Hepatocyte (in vitro differentiated cells): ENCODE measurements at regions not wholly inside any gene's neighbourhood (a gene's known extent, or its start where the extent isn't known, plus 50 kb on each side); places are given as distances from the start of the nearest gene placed in this dataset.

Experiments used
- DNase-seq: peaks from one replicate; pipeline ENCODE4 v3.0.0-alpha.2; 2016; ENCODE audit warnings: low spot score
- H2AFZ ChIP-seq: fragments of 200-600 bp; sonication (generic); 2 replicates; pipeline ENCODE4 v1.6.0; 2016; ENCODE audit warnings: antibody characterized with exemption, mild to moderate bottlenecking
- H3K27ac ChIP-seq: fragments of 200-600 bp; sonication (generic); 2 replicates; pipeline ENCODE4 v1.5.1; 2016; ENCODE audit warnings: mild to moderate bottlenecking
- H3K27me3 ChIP-seq: fragments of 200-600 bp; sonication (generic); 2 replicates; pipeline ENCODE4 v1.6.1; 2016
- H3K36me3 ChIP-seq: fragments of 200-600 bp; sonication (generic); replicated peaks from 2 replicates; pipeline ENCODE4 v1.5.1; 2016; ENCODE audit warnings: low read depth; ENCODE audit not compliant: insufficient read depth
- H3K4me1 ChIP-seq: fragments of 200-600 bp; sonication (generic); 2 replicates; pipeline ENCODE4 v1.5.1; 2016; ENCODE audit warnings: mild to moderate bottlenecking, moderate library complexity; ENCODE audit not compliant: insufficient read depth
- H3K4me2 ChIP-seq: fragments of 200-600 bp; sonication (generic); 2 replicates; pipeline ENCODE4 v1.6.0; 2016
- H3K4me3 ChIP-seq: fragments of 200-600 bp; sonication (generic); 2 replicates; pipeline ENCODE4 v1.5.1; 2016; ENCODE audit warnings: mild to moderate bottlenecking
- H3K79me2 ChIP-seq: fragments of 200-600 bp; sonication (generic); 2 replicates; pipeline ENCODE4 v1.6.0; 2017; ENCODE audit warnings: mild to moderate bottlenecking
- H3K9me2 ChIP-seq: fragments of 200-600 bp; sonication (generic); replicated peaks from 2 replicates; pipeline ENCODE4 v1.6.0; 2017; ENCODE audit warnings: mild to moderate bottlenecking; ENCODE audit not compliant: insufficient read depth
- H3K9me3 ChIP-seq: fragments of 200-600 bp; sonication (generic); 2 replicates; pipeline ENCODE4 v1.5.1; 2016; ENCODE audit warnings: low read depth, mild to moderate bottlenecking
- H4K20me1 ChIP-seq: fragments of 200-600 bp; sonication (generic); 2 replicates; pipeline ENCODE4 v1.6.0; 2016; ENCODE audit warnings: mild to moderate bottlenecking; ENCODE audit not compliant: insufficient read depth, poor library complexity, severe bottlenecking
- EZH2 ChIP-seq: fragments of 200-600 bp; sonication (generic); IDR thresholded peaks from 2 replicates; pipeline ENCODE4 v1.6.1; 2016; ENCODE audit warnings: antibody characterized with exemption, mild to moderate bottlenecking, borderline replicate concordance
- EZH2phosphoT487 ChIP-seq: fragments of 200-600 bp; sonication (generic); IDR thresholded peaks from one replicate; pipeline ENCODE4 v1.6.1; 2018; ENCODE audit warnings: antibody characterized with exemption, mild to moderate bottlenecking, low read depth, moderate library complexity; ENCODE audit not compliant: unreplicated experiment, severe bottlenecking
- WGBS: methylation state at CpG from one replicate; pipeline ENCODE4 v1.1.6; 2016; ENCODE audit warnings: low lambda C conversion rate; ENCODE audit errors: missing lambda C conversion rate; 5-methylcytosine and 5-hydroxymethylcytosine counted together
- TF ChIP-seq, protein P1 (sequence below): fragments of 200-600 bp; sonication (generic); IDR thresholded peaks from 2 replicates; pipeline ENCODE4 v1.5.1; 2016; ENCODE audit warnings: antibody characterized with exemption, mild to moderate bottlenecking; ENCODE audit not compliant: poor library complexity

DNA sequence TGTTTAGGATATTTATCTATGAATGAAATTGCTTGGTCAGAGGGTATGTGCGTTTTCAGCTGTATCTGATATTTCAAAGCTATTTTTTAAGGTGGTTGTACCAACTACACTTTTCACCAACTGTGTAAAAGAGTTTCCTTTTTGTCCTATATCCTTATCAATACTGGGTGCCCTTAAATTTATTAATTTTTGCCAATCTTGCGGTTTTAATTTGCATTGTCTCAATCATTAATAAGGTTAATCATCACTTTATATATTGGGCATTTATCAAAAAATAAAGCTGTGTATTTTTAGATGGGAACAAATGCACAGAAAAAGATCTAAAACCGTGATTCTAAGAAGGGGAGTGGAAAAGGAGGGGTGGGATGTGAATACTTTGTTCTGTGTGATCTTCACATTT, 66.7 kb upstream of the SALL4 start:
- Histone ChIP-seq H3K9me3 (no peaks in the 10 kb centered on the region), H4K20me1 (no peaks in the 10 kb centered on the region), H3K9me2 (no peaks in the 10 kb centered on the region), H3K36me3 (no peaks in the 10 kb centered on the region), H3K27ac (no peak overlapping the region), H3K4me2 (no peak overlapping the region), H3K4me1 (no peaks in the 10 kb centered on the region), H3K4me3 (no peak overlapping the region), H3K79me2 (no peaks in the 10 kb centered on the region), H2AFZ (no peak overlapping the region), H3K27me3 (no peaks in the 10 kb centered on the region)
- TF ChIP-seq, protein P1, sequence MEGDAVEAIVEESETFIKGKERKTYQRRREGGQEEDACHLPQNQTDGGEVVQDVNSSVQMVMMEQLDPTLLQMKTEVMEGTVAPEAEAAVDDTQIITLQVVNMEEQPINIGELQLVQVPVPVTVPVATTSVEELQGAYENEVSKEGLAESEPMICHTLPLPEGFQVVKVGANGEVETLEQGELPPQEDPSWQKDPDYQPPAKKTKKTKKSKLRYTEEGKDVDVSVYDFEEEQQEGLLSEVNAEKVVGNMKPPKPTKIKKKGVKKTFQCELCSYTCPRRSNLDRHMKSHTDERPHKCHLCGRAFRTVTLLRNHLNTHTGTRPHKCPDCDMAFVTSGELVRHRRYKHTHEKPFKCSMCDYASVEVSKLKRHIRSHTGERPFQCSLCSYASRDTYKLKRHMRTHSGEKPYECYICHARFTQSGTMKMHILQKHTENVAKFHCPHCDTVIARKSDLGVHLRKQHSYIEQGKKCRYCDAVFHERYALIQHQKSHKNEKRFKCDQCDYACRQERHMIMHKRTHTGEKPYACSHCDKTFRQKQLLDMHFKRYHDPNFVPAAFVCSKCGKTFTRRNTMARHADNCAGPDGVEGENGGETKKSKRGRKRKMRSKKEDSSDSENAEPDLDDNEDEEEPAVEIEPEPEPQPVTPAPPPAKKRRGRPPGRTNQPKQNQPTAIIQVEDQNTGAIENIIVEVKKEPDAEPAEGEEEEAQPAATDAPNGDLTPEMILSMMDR = no peak
- TF ChIP-seq EZH2 (no peak), EZH2phosphoT487 (no peak)
- DNase-seq = no peak
- 86% methylated on average over 3 of the region's 3 CpGs for WGBS

DNA sequence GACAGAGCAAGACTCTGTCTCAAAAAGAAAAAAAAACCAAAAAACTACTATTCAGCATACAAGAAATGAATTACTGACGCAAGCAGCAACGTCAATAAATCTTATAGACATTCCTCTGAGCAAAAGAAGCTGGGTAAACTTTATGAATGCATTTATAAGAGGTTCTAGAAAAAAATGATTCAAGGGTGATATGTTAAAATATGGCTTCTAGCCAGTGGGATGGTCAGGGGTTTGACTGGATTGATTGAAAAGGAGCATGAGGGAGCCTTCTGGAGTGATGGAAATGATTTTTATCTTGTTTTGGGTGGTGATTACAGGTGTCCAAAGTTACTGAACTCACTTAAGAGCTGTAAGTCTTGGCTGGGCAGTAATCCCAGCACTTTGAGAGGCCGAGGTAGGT, 64.9 kb upstream of the SALL4 start:
- Histone ChIP-seq H3K9me3 (no peaks in the 10 kb centered on the region), H3K9me2 (no peaks in the 10 kb centered on the region)
- 84% methylated on average over 3 of the region's 3 CpGs for WGBS

DNA sequence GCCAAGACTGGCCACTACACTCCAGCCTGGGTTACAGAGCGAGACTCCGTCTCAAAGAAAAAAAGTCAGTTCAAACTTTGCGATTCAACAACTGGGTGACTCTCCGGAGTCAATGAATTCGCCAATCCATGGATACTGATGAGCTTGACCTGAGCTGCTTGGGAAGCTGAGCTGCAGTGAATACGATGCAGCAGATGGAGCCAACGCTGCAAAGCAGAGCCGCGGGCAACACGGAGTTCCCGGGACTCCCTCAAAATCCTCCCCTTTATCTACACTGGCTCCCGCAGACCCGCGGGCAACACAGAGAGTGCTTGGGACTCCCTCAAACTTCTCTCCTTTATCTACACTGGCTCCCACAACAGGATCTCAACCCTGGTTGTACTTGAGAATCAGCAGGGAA, 62.6 kb upstream of the SALL4 start:
- Histone ChIP-seq H3K9me3 (no peaks in the 10 kb centered on the region), H3K27me3 (no peaks in the 10 kb centered on the region), H3K36me3 (no peaks in the 10 kb centered on the region), H3K27ac (no peak overlapping the region), H3K4me3 (no peak overlapping the region), H3K4me1 (peaks cover 2% of the 10 kb centered on the region), H3K9me2 (no peaks in the 10 kb centered on the region), H3K79me2 (no peaks in the 10 kb centered on the region), H3K4me2 (no peak overlapping the region), H2AFZ (no peak overlapping the region), H4K20me1 (no peaks in the 10 kb centered on the region)
- no peak for DNase-seq
- WGBS = 97% methylated on average over 14 of the region's 14 CpGs
- TF ChIP-seq EZH2 (no peak), EZH2phosphoT487 (no peak)
- TF ChIP-seq, protein P1 = no peak

More for the DNA sequence above, 64.9 kb upstream of the SALL4 start:
- TF ChIP-seq EZH2 (no peak), EZH2phosphoT487 (no peak)
- TF ChIP-seq, protein P1 = no peak
- no peak overlapping the region for H3K27ac ChIP-seq
- no peak overlapping the region for H3K4me3 ChIP-seq
- no peaks in the 10 kb centered on the region for H3K36me3 ChIP-seq
- H2AFZ ChIP-seq = no peak overlapping the region
- H4K20me1 ChIP-seq = no peaks in the 10 kb centered on the region
- no peak for DNase-seq
- H3K27me3 ChIP-seq = no peaks in the 10 kb centered on the region
- no peak overlapping the region for H3K4me2 ChIP-seq
- H3K79me2 ChIP-seq = no peaks in the 10 kb centered on the region
- no peaks in the 10 kb centered on the region for H3K4me1 ChIP-seq

DNA sequence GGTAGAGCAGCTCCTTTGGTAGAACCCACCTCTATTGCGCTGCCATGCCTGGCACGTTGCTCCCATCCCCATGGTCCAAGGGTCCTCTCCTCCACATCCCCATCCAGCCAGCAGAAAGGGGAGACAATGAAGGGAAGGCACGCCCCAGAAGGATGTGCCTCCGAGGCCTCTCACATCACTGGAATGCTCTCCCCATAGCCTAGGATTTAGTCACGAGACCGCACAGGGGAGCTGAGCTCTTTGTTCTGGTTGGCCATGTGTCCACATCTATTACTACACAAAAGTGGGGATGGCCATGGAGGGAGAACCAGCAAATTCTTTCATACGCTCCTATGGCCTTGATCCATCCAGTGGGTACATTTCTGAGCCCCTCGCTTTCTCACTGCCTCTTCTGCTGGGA, 60.5 kb upstream of the SALL4 start:
- Histone ChIP-seq H3K79me2 (no peaks in the 10 kb centered on the region), H3K4me1 (peaks cover 7% of the 10 kb centered on the region), H3K9me3 (no peaks in the 10 kb centered on the region), H3K4me3 (no peak overlapping the region), H2AFZ (no peak overlapping the region), H3K27ac (no peak overlapping the region), H3K9me2 (no peaks in the 10 kb centered on the region), H3K4me2 (no peak overlapping the region), H3K36me3 (no peaks in the 10 kb centered on the region), H4K20me1 (no peaks in the 10 kb centered on the region), H3K27me3 (no peaks in the 10 kb centered on the region)
- TF ChIP-seq EZH2 = no peak
- TF ChIP-seq EZH2phosphoT487 = no peak
- TF ChIP-seq, protein P1 = no peak
- DNase-seq = no peak
- WGBS = 88% methylated on average over 8 of the region's 8 CpGs
